Stimulated activated CD8-positive, alpha-beta memory T cell treated with anti-CD3 and anti-CD28 coated beads, Interleukin-7, amount 100 ng/mL, for 48 hours (primary cell): ENCODE measurements at regions not wholly inside any gene's neighbourhood (a gene's known extent, or its start where the extent isn't known, plus 50 kb on each side); places are given as distances from the start of the nearest gene placed in this dataset.
"Not testable (repeated sequence)": the region's sequence is repeated elsewhere in the genome, so short reads cannot be mapped to it uniquely, and the experiment has no call there.

Experiments used
- DNase-seq, 2 donors: peaks; one replicate each; pipeline ENCODE4 v3.0.0-alpha.2; 2020; ENCODE audit warnings: low read depth in 1 of 2; ENCODE audit errors: extremely low read depth in 1 of 2

DNA sequence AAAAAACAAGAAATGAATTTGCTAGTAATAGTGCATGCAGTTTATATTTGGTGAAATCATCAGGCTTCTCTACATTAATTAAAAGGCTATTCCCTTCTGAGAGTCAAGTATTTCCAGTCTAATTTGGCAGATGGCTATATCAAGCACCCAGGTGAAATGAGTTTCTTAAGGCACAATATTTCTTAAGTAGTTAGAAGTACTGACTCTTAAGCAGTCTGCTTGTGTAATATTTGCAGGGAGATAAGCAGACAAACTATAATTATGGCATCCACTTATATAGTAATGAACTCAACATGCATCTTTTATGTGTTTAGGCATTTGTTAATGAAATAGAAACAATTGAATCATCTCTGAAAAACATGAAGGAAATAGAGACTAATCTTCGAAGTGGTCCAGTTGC lies 189.2 kb downstream of the UTRN start:
- DNase-seq: no peak

- DNase-seq: no peak
Observed at GRCh38 chr6:144474904-144475303, 189.8 kb downstream of the UTRN start.

GRCh38 chr6:144475411-144475810 lies 190.3 kb downstream of the UTRN start:
- DNase-seq: no peak

DNA sequence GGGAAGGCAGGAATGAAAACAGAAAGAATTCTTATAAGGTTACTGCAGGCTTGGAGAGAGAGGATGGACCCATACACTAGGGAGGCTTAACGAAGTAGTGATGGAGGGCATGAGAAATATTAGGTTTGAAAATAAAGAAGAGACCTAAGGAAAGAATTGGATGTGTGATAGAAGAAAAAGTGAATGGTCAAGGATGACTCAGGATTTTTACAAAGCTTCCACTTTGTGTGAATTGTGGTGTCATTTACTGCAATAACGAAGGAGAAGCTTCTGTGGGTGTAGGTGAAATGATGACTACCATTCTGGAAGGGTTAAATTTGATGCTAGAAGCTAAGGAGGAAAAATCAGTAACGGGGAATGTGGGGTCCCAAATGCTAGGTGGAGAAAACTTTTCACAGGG lies 191.2 kb downstream of the UTRN start:
- DNase-seq: no peak

GRCh38 chr6:144477396-144477795 lies 192.3 kb downstream of the UTRN start:
- no peak for DNase-seq

- DNase-seq: no peak
Observed at GRCh38 chr6:144477856-144478255, 192.7 kb downstream of the UTRN start.

GRCh38 chr6:144478483-144478882 lies 193.3 kb downstream of the UTRN start:
- no peak for DNase-seq

DNA sequence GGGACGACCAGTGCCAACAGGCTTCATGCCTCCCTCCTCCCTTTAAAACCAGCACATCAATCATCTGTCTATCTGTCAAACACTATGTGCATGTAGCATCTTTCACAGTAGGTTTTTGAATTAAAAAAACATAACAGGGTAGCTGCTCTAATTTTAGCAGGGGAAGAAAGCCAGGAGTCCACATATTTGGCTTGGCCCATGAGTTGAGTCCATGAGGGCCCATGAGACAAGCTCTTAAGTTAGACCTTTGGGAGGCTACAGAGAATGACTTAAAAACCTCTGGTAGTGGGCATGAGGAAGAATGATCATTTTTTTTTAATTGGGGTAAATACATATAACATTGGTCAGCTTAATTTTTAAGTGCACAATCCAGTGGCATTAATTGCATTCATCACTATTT lies 194.9 kb downstream of the UTRN start:
- no peak for DNase-seq

- DNase-seq: no peak
Observed at GRCh38 chr6:144480473-144480872, 195.3 kb downstream of the UTRN start.

DNA sequence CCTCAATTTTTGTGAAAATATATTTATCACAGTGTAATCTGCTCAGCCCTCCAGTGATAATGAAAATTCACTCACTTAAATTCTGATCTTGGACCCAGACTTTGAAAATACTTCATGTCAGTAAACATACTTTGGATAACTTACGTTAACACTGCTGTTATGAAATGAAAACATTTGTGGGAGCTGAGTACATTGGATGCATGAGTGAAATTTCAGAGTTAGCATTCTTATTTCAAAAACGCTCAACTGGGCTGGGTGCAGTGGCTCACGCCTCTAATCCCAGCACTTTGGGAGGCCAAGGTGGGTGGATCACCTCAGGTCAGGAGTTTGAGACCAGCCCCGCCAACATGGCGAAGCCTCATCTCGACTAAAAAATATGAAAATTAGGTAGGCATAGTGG lies 196.4 kb downstream of the UTRN start:
- DNase-seq: no peak

GRCh38 chr6:144482142-144482541 lies 197.0 kb downstream of the UTRN start:
- peak; percentile 14 to 30 for DNase-seq

GRCh38 chr6:144485531-144485930 lies 200.4 kb downstream of the UTRN start:
- no peak for DNase-seq

DNA sequence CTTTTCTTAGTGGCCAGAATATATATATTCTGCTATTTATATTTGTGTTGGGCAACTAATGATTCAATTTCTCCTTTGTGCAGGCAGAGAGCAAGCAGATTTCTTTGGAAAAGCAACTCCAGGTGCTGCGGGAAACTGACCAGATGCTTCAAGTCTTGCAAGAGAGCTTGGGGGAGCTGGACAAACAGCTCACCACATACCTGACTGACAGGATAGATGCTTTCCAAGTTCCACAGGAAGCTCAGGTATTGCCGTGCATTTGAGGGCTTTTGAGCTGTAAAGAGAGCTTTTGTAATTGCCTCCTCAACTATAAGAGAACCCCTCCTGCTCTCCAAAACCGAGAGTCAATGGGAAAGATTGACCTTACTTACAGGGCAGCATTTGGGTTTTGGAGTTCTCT lies 203.5 kb downstream of the UTRN start:
- DNase-seq: no peak

DNA sequence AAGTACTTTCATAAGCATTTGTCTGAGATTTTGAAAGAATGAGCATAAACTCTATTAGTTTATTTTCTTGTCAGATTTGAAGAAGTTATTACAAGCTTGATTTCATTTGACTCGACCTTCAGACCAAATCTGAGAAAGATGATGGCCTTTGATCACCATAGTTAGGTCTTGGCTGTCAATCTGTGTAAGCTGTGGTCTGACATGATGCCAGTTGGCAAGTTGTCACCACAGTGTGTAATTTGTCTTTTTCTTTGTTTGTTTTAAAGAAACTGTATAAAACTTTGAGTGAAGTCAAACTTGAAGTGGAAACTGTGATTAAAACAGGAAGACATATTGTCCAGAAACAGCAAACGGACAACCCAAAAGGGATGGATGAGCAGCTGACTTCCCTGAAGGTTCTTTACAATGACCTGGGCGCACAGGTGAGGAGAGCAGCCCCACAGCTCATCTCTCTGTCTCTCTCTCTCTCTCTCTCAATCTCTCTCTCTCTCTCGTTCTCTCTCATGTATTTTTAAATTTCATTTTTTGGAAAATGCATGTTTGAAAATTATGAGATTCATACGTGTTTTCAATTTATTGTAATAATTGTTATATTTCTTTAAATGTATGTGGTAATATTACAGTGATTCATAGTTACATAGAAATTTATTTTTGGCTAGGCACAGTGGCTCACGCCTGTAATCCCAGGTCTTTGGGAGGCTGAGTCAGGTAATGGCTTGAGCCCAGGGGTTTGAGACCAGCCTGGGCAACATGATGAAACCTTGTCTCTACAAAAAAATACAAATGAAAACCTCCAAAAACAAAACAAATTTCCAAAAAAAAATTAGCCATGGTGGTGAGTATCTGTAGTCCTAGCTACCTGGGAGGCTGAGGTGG lies 208.1 kb downstream of the UTRN start:
- DNase-seq: no peak

DNA sequence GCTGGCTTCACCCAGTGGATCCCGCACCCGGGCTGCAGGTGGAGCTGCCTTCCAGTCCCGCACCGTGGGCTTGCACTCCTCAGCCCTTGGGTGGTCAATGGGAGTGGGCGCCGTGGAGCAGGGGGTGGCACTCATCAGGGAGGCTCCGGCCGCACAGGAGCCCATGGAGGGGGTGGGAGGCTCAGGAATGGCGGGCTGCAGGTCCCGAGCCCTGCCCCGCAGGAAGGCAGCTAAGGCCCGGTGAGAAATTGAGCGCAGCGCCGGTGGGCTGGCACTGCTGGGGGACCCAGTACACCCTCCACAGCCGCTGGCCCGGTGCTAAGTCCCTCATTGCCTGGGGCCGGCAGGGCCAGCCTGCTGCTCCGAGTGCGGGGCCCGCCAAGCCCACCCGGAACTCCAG lies 209.9 kb downstream of the UTRN start:
- not testable (repeated sequence) for DNase-seq

DNA sequence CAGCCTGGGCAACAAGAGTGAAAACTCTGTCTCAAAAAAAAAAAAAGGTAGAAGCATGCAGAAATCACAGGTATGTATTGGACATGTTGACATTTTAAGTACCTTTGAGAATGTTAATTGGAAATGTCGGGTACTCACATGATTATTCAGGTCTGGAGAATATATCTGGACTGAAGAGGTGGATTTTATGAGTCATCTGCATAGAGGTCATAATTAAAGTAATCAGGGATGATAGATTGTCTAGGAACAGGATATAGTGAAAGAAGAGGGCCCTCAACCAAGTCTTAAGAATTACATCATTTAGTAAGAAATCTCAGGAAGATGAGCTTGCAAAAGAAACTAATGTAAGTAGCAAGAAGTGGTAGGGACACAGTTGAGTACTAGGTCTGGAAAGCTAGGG lies 212.5 kb downstream of the UTRN start:
- DNase-seq: no peak

- DNase-seq: no peak
Observed at GRCh38 chr6:144500892-144501291, 215.8 kb downstream of the UTRN start.

DNA sequence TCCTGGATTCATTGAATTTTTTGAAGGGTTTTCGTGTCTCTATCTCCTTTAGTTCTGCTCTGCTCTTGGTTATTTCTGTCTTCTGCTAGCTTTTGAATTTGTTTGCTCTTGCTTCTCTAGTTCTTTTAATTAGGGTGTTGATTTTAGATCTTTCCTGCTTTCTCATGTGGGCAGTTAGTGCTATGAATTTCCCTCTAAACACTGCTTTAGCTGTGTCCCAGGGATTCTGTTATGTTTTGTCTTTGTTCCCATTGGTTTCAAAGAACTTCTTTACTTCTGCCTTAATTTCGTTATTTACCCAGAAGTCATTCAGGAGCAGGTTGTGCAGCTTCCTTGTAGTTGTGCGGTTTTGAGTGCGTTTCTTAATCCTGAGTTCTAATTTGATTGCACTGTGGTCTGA lies 220.1 kb downstream of the UTRN start:
- DNase-seq: not testable (repeated sequence)

- not testable (repeated sequence) for DNase-seq
Observed at GRCh38 chr6:144506051-144506450, 220.9 kb downstream of the UTRN start.

DNA sequence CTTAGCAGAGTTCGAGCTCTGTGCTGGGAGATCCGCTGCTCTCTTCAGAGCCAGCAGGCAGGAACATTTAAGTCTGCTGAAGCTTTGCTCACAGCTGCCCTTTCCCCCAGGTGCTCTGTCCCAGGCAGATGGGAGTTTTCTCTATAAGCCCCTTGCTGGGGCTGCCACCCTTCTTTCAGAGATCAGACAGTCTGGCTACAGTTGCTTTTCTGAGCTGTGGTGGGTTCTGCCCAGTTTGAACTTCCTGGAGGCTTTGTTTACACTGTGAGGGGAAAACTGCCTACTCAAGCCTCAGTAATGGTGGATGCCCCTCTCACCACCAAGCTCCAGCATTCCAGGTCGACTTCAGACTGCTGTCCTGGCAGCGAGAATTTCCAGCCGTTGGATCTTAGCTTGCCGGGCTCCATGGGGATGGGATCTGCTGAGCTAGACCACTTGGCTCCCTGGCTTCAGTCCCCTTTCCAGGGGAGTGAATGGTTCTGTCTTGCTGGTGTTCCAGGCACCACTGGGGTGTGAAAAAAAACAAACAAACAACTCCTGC lies 222.7 kb downstream of the UTRN start:
- DNase-seq: not testable (repeated sequence)

DNA sequence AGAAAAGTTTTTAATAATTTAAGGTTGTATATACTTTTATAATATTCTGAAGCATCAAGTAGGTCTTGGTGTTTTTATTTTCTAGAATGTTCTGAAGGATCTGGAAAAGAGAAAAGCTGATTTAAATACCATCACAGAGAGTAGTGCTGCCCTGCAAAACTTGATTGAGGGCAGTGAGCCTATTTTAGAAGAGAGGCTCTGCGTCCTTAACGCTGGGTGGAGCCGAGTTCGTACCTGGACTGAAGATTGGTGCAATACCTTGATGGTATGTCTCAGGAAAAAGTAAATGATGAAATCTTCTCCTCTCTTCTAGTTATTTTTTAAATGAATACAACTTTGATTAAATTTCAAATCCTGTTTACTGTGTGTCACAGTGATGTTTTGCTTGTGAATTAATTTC lies 225.7 kb downstream of the UTRN start:
- no peak for DNase-seq

DNA sequence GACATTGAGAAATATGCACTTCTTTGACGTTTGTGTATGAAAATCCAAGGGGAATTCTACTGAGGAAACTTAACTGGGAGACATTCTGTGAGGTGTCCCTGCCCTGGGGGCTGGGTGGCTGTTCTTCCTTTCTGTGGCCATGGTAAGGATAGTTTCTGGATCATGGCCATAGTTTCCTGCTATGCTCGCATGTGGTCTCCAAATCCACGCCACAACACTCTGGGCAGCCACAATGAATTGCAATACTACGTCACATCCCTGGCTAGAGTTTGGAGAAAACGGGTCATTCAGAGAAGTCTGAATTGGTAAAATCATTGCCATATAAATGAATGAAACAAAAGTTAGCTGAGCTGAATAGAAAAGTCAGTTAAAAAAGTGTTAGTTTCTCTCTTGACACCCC lies 230.6 kb downstream of the UTRN start:
- DNase-seq: no peak

DNA sequence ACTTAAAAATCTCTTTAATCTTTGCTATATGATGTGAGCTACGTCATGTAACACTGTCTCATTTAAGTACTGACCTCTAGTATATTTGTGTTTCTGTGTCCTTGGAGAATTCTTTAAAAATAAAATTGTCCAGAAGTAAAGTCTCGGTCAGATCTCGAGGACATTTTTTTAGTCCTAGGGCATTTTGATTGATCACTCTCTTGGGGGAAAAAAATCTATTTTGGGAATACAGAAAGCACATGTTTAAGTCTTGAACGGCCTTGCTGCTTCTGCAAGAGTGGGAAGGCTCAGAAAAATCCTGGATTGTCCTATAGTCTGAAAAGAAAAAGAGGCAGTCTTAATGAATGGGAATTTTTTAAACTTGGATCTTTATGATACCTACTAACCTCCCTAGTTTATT lies 234.3 kb downstream of the UTRN start:
- DNase-seq: no peak
